Transverse colon (tissue), 3 donors: ENCODE measurements at regions not wholly inside any gene's neighbourhood (a gene's known extent, or its start where the extent isn't known, plus 50 kb on each side); places are given as distances from the start of the nearest gene placed in this dataset.

Source experiments
- EP300 ChIP-seq: sonication (generic); formaldehyde crosslinking; IDR thresholded peaks from one replicate; pipeline ENCODE4 v1.6.1; 2017; ENCODE audit warnings: antibody characterized with exemption, low read depth
- POLR2A ChIP-seq: fragments of 450-650 bp; IDR thresholded peaks from one replicate; pipeline ENCODE4 v1.6.1; 2016; ENCODE audit warnings: antibody characterized with exemption, mild to moderate bottlenecking, moderate library complexity
- TF ChIP-seq, protein P1 (sequence below), 5 experiments: fragments of 200-600 bp in 3 of 5; fragments of 450-650 bp in 2 of 5; sonication (generic) in 3 of 5; IDR thresholded peaks; 1 replicate in 2 of 5; 2 replicates in 3 of 5; pipeline ENCODE4 v1.5.1; 2016 to 2017; ENCODE audit warnings: antibody characterized with exemption in 5 of 5, inconsistent platforms in 3 of 5, mild to moderate bottlenecking in 2 of 5, moderate library complexity in 1 of 5

DNA sequence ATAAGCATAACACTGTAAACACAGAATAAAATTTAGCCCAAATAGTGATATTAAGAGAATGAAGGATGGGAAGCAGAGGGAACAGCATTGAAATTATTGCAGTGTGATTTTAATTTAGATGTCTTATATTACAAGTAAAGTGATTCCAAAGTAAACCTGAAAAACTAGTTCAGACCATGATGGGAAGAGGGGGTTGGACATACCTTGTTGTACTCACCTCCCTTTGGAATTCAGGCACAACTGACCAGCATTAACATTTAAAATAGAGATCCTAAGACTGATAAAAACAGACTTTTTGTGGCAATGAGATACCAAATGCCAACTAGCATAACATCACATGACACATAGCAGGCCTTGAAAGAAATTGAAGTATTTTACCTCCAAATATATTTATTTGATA, 210.0 kb upstream of the ADRA1D start:
- TF ChIP-seq, protein P1, sequence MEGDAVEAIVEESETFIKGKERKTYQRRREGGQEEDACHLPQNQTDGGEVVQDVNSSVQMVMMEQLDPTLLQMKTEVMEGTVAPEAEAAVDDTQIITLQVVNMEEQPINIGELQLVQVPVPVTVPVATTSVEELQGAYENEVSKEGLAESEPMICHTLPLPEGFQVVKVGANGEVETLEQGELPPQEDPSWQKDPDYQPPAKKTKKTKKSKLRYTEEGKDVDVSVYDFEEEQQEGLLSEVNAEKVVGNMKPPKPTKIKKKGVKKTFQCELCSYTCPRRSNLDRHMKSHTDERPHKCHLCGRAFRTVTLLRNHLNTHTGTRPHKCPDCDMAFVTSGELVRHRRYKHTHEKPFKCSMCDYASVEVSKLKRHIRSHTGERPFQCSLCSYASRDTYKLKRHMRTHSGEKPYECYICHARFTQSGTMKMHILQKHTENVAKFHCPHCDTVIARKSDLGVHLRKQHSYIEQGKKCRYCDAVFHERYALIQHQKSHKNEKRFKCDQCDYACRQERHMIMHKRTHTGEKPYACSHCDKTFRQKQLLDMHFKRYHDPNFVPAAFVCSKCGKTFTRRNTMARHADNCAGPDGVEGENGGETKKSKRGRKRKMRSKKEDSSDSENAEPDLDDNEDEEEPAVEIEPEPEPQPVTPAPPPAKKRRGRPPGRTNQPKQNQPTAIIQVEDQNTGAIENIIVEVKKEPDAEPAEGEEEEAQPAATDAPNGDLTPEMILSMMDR (IDR thresholded peaks at IDR 0.05), result no peak
- TF ChIP-seq EP300, result no peak
- no peak for TF ChIP-seq POLR2A
